ENCODE measurements at regions not wholly inside any gene's neighbourhood (a gene's known extent, or its start where the extent isn't known, plus 50 kb on each side); places are given as distances from the start of the nearest gene placed in this dataset.

- TF ChIP-seq EZH2phosphoT487 (IDR thresholded peaks at IDR 0.05; ENCODE audit: borderline replicate concordance, low read length) (no peak), CTCF (conservative IDR thresholded peaks at IDR 0.05; ENCODE audit: low read depth, low read length) (no peak), EZH2 (IDR thresholded peaks at IDR 0.05; ENCODE audit: low read length, unreplicated experiment) (no peak)
Observed at GRCh38 chr2:187906021-187906420, 351.8 kb upstream of the TFPI start.

Measured in PC-3 (cell line).